NCI-H146 treated with DMSO at 0.1 percent for 48 hours (cell line): ENCODE measurements at regions not wholly inside any gene's neighbourhood (a gene's known extent, or its start where the extent isn't known, plus 50 kb on each side); places are given as distances from the start of the nearest gene placed in this dataset.
"Not testable (repeated sequence)": the region's sequence is repeated elsewhere in the genome, so short reads cannot be mapped to it uniquely, and the experiment has no call there.

ENCODE experiments used
- DNase-seq: peaks from one replicate; lab custom pipeline; 2025; ENCODE audit not compliant: unreplicated experiment; lab: John Stamatoyannopoulos, UW

DNA sequence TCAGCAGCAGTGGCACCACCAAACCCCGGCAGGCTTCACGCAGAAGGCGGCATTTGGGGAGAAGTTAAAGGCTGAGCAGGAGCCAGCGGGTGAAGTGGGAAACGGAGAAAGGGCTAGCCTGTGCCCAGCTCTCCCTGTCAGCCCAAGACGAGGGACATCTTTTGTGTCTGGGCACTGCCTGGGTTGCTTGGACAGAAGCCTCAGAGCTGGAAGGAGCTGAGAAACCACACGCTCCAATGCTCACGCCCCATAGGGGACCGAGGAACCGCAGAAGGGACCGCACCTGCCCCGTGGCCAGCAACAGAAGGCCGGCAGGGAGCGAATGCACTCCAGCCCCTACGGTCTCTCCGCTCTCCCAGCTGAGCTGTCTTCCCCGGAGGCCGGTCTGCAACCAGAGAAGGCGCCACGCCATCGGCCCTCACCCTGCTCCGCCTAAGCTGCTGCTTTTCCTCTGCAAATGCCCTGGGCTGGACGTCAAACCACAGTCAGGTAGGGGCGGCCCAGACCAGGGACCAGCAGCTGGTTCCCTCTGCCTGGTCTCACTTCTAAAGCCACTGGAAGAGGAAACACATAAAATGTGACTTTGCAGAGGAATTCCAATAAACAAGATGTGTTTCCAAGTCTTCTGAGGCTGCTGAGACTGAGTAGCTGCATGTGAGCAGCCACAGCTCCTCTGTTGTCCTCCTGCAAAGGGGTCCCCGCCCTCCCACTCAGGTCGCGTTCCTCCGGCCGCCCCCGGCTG is 182.4 kb upstream of the ZNF469 start:
- not testable (repeated sequence) for DNase-seq

DNA sequence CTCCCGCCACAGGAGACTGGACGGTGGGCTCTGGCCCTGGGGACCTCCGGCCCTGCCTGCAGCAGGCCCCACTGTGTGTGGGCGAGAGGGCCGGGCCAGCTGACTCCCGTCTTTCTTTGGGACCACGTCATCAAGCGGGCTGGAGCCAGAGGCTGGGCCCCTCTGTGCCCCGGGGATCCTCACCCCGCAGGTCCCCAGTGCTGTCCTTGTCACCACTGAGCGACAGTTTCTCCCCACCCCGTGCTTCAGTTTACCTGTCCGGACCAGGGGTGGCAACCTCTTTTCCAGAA is 181.9 kb upstream of the ZNF469 start:
- DNase-seq, result no peak

DNA sequence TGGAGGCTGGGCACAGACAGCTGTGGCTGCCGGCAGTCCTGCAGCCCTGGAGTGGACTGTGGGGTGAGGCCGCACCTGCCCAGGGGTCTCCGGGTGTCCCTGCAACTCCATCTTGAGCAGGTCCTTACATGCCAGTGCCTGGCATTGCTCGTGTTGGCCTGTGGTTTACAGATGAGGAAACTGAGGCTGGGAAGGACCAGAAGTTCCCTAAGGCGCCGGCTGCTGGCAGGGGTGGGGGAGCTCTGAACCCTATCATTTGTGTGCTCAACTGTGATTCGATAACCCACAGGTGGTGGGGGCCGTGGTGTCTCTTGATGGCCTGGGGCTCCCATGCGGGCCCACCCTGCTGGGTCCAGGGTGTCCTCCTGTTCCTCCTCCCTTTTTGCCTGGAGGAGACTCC is 181.1 kb upstream of the ZNF469 start:
- not testable (repeated sequence) for DNase-seq

DNA sequence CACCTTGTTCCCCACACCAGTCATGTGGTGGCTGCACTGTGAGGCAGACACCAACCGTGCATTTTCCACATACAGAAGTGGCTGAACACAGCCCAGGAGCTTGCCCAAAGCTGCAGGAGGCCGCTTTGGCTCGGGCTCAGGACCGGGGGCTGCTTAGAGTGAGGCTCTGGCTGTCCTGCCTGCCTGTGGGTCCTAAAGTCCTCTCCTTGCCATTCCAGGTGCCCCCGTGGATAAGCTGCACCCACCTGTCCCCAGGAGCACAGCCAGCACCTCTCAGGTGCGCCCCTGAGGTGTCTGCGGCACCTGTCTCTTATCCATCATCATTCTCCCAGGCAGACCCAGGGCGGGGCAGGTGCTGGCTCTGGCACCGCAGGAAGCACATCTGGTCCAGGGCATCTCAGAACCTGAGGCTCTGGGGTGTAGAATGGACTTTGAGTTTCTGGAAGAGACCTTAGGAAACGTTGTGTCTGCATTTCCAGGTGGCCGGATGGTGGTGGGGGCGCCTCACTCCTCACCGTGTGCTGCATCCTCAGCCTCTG is 180.5 kb upstream of the ZNF469 start:
- DNase-seq, result no peak

DNA sequence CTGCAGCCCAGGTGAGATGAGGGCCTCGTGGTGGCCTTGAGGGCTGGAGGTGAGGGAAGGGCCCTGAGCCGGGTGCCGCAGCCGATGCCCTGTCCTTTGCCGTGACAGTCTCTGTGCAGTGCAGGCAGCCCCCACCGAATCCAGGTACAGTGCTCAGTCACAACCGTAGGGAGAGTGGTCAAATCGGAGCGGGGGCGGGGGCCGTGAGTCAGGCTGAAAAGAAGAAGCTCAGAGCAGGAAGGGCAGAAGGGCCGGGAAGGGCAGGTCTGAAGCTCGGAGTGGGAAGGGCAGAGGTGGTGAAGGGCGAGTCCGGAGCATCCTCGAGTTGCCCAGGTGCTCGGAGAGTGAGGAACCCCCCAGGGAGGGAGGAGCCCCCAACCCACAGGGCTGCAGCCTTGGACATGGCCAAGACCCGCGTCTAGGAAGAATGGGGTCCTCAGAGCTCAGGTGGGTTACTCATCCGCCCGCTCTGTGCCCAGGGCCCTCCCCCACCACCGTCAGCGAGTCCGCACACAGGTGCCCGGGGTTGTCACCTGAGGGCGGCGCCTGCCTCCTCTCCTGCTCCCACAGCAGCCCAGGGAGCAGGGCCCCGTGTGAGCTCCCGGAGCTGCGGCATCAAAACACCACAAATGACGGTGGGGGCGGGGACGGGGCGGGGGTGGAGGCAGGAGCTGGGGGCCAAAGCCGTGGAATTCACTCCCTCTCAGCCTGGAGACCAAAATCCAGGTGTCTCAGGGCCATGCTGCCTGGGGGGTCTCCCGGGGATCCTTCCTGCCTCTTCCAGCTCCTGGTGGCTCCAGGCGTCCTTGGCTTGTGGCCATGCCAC is 179.7 kb upstream of the ZNF469 start:
- DNase-seq, result not testable (repeated sequence)

DNA sequence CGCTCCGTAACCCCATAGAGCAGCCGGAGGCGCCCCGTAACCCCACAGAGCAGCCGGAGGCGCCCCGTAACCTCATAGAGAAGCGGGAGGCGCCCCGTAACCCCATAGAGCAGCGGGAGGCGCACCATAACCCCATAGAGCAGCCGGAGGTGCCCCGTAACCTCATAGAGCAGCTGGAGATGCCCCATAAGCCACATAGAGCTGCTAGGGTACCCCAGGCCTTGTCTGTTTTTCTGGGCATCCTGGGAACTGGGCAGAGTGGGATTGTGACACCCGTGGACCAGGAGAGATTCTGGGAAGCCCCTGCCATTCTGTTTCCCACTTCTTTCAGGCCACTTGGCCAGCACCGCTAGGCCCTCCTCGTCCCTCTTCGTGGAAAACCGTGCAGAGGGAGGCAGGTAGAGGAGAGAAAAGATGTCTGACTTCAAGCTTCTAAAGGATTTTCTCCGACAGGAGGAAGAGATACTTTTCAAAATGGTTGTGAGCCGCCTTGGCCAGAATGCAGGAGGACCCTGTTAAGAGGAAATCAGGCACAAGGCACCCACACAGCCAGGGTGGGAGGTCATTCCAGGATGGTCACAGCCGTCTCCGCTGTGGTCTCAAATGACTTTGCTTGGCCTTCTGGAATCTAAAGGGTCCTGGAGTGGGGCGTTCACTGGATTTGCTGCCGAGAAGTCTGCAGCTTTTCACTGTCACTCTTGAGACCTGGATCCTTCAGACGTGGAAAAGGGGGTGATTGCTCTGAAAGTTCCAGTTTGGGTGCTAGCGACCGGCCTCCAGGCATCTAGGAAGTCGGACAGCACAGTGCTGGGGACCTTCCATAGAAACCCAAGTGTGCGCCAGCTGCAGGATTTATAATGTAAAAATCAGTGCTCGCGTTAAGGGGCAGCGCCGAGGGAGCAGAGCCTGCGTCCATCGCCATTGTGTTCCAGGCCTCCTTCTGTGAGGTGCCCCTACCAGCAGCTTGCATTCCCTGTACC is 178.3 kb upstream of the ZNF469 start:
- not testable (repeated sequence) for DNase-seq

DNA sequence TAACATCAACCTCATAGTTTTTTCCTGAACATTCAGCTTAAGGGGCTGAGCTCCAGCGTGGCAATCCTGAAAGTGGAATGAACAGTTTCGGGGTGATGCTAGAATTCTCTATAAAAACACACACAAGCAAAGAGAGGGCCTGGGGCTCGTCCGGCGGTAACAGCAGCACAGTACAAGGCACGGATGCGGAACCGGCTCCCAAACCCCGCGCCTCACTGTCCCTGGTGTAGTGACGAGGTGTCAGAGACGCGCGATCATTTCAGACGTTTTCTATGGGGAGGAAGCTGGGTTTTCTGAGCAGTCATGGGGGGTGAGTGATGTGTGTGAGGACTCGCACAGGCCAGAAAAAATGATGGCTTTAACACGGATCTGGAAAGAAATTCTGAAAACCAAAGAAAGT is 177.3 kb upstream of the ZNF469 start:
- DNase-seq, result not testable (repeated sequence)

DNA sequence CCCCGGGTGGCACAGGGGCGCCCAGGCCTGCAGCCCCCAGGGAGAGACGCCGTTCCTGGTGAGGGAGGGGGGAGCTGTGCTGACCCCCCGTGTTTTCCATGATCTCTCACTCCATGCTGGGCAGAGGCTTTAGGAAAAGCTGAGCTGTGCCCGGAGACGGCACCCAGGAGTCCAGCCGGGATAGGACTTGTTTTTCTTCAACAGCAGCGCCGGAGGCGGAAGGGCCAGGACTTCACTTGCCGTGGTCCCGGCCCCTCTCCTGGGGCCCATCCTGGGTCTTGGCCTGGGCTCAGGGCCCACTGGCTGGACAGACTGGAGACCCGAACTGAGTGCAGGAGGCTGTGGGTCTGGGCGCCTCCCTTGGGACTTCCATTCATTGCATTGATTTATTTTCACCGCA is 176.8 kb upstream of the ZNF469 start:
- not testable (repeated sequence) for DNase-seq

DNA sequence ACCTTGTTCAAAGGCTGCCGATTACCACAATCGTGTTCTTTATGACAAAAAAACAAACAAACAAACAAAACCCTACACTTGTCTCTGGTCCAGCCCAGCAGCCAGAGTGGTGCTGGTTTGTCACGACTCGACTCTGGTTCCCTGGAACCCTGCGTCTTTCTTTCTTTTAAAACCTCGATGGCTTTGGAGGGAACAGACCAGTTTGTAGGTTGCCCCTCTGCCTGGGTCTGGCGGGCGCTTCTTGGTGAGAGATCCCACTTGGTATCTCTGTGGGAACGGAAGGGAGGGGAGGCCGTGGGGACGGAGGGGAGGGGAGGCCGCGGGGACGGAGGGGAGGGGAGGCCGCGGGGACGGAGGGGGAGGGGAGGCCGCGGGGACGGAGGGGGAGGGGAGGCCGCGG is 176.2 kb upstream of the ZNF469 start:
- not testable (repeated sequence) for DNase-seq

DNA sequence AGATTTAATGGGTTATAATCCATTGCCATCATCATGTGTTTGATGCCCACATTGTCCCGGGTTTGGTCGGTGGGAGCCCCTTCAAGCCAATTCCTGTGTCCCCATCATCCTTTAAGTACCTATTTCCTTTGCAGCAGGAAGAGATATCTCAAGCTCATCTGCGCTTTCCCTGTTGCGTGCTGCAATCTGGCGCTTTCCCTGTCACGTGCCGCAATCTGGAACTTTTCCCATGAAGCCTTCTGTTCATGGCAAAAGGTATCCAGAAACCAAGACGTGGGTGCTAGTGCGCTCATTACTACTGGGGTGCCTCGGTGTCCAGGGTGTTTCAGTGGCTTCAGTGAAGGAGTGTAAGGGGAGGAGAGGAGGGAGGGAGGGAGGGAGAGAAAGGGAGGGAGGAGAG is 174.6 kb upstream of the ZNF469 start:
- no peak for DNase-seq

DNA sequence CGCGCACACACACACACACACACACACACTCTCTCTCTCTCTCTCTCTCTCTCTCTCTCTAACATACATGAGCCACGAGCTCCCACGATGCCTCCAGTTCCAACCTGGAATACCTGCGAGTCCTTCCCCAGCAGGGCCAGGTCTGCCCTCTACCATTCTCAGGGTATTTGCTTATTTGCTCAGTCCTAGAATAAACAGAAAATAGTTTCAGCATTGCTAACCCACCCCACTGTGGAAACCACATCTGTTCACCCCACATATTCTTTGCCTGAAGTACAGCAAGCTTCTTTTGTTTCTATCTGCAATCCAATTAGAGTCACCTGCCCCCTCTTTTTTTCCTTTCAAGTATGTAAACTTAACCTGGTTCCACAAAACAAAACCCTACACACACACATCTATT is 174.0 kb upstream of the ZNF469 start:
- not testable (repeated sequence) for DNase-seq

DNA sequence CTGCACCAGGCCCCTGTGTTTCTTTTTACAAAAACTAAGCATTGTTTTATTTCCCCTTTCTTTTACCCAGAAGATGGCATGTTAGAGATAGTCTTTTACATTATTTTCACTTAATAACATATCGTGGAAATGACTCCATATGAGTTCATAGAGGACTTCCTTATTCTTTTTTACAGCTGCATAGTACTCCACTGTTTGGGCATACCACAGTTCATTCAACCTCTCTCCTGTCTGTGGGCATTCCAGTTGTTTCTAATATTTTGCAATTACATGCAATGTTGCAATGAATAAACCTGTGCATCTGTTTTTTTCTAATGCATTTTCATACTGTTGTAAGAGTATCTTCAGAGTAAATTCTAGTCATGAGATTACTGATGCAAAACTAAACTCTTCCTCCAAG is 173.2 kb upstream of the ZNF469 start:
- DNase-seq, result not testable (repeated sequence)

DNA sequence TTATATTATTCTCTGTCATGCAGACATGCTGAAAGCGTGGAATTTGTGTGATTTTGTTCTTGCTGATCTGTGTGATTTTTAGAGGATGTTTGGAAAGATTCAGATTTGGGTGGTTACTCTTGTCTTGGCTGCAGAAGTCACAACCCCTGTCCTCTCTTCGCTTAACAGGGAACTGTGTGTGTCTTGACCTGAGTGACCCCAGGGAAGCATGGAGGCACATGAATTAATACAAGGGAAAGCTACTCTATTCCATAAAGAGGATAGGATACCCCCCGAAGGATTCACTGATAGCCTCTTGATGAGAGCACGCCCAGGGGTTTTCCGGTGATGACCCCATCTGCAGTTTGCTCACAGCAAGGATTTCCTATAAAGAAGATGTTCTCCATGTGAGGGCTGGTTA is 168.8 kb upstream of the ZNF469 start:
- DNase-seq, result not testable (repeated sequence)

DNA sequence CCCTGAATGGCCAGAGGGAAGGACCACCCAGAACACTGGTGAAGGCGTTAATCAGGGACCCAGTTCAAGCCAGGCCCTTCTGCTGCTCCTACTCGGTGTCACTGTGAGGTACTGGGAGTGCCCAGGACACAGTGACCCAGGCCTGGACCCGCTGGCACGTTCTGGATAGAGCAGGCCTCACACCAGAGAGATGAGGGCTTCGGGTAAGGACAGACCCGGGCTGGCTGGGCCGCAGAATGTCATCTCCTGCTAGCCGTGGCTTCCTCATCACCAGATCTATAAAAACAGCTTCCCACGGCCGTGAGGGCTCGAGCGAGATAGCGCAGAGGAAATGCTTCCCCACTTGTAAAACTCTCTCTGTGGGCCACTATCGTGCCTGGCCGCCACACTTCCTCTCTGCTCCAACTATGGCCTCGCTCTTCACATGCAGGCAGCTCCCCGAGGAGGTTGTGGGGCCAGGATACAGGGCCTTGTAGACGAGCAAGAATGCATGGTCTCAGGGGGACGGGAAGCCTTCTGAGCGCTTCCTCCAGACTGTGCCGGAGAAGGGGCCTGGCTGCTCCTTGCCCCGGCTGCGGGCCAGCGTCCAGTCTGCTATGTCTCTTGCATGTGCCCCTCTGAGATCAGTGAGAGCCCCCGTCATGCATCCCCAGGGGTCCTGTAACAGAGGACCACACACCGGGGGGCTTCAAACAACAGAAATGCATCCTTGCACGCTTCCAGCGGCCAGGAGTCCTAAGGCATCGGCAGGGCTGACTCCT is 161.6 kb upstream of the ZNF469 start:
- DNase-seq, result not testable (repeated sequence)

DNA sequence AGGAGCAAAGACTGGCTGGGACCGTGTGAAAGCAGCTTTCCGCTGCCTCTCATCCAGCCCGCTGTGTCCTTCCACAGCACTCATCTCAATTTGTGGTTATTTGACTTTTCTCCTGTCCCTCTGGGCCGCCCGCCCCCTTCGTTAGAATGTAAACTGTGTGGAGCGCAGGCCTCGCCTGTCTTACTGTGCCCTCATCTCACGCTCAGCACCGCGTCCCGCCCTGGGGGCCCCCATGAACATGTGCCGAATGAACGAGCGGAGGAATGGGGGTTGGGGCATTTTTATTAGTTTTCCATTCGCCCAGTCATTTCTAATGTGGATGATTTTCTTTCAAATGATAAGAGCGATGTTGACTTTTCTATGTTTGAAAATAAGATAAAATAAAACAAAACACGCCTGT is 159.1 kb upstream of the ZNF469 start:
- DNase-seq, result not testable (repeated sequence)

DNA sequence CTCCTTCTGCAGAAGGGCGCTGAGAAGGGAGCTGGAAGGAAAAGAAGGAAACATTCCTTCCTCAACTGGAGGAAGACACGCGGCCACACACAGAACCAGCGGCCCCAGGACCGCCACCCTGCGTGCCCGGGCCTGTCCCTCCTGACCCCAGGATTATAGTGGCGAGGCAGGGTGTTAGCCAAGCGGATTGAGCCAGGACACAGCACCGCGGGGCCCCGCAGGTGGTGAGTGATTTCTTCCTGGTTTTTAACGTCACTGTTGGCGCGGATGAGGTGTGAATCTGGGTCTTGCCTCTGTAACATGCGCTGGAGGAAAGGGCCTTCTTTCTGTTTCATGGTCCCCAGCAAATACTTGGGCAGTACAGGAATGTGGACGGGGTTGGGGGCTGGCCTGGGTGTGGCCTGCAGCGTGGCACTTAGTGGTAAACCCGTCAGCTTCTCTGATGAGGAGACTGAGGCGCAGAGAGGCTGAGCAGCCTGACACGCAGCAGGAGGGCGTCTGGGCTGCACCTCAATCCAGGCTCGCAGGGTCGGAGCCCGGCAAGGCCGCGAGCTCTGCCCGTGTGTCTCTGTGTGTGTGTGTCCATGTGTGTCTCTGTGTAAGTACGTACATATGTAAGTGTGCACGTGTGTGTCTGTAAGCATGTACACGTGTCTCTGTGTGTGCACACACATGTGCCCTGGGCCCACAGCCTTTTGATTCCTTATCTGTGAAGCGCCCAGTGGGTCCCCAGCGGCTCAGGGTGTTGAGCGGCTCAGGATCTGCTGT is 158.4 kb upstream of the ZNF469 start:
- not testable (repeated sequence) for DNase-seq

DNA sequence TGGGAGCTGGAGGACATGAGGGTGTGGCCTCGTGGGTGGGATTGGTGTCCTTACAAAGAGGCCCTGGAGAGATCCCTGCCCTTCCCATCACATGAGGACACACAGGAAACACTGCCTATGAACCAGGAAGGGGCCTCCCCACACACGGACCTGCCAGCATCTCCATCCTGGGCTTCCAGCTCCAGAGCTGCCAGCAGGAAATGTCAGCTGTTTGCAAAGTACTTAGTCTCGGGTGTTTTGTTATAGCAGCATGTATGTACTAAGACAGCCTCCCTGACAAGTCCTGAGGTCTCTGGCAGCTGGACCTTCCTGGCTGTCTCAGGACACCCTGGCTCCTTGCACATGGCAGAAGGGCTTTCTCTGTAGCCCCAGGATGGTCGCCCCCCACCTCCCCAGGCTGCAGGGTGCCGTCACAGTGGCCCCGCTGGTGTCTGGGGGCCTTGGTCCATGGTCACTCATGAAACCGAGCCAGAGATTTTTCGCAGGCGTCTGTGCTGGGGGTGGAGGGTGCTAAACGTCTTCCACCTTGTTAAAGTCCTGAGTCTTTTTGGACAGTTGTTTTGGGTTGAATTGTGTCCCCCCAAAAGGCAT is 157.0 kb upstream of the ZNF469 start:
- DNase-seq, result not testable (repeated sequence)

DNA sequence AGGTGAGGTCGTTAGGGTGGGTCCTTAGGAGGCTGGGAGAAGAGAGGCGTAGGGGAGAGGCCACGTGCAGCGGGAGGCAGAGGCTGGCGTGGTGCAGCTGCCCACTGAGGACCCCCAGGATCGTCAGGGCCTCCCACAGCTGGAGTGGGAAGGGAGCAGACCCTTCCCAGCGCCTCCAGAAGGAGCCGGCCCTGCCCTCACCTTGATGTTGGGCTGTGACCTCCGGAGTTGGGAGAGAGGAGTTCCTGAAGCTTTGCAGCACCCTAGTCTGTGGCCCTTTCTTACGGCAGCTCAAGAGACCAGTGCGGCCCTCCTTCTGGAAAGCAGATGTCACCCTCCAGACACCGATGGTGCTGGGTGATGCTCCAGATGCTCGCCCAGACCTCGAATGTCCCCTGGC is 156.5 kb upstream of the ZNF469 start:
- not testable (repeated sequence) for DNase-seq
